Testis (tissue), 2 donors: ENCODE measurements at regions not wholly inside any gene's neighbourhood (a gene's known extent, or its start where the extent isn't known, plus 50 kb on each side); places are given as distances from the start of the nearest gene placed in this dataset.

Source experiments
- DNase-seq: peaks from one replicate; pipeline ENCODE4 v3.0.0-alpha.2; 2019
- H3K27ac ChIP-seq, 2 donors: fragments of 200-600 bp; sonication (generic); one replicate each; pipeline ENCODE4 v1.5.1; 2019
- H3K27me3 ChIP-seq: fragments of 200-600 bp; sonication (generic); one replicate; pipeline ENCODE4 v1.5.1; 2019
- H3K36me3 ChIP-seq: fragments of 200-600 bp; sonication (generic); one replicate; pipeline ENCODE4 v1.5.1; 2017; ENCODE audit warnings: low read depth; ENCODE audit errors: missing control alignments
- H3K4me1 ChIP-seq: fragments of 200-600 bp; sonication (generic); one replicate; pipeline ENCODE4 v1.5.1; 2019
- H3K4me3 ChIP-seq, 2 donors: fragments of 200-600 bp; sonication (generic); one replicate each; pipeline ENCODE4 v1.5.1; 2017 to 2019
- H3K9me3 ChIP-seq: fragments of 200-600 bp; sonication (generic); one replicate; pipeline ENCODE4 v1.5.1; 2017
- CTCF ChIP-seq, 3 experiments: fragments of 450-650 bp in 2 of 3; fragments of 200-600 bp in 1 of 3; sonication (generic) in 1 of 3; IDR thresholded peaks; one replicate each; pipeline ENCODE4 v1.5.1; 2016 to 2019; ENCODE audit warnings: antibody characterized with exemption in 3 of 3, mild to moderate bottlenecking in 2 of 3, moderate library complexity in 1 of 3
- POLR2A ChIP-seq: fragments of 450-650 bp; IDR thresholded peaks from one replicate; pipeline ENCODE4 v1.6.1; 2017; ENCODE audit warnings: antibody characterized with exemption, mild to moderate bottlenecking, moderate library complexity
- WGBS, 2 donors: methylation state at CpG; one replicate each; pipeline ENCODE4 v1.1.5; 2018; 5-methylcytosine and 5-hydroxymethylcytosine counted together
- intact Hi-C: fragments of 100-400 bp; cut with DNase I; formaldehyde crosslinking; loops from one replicate; pipeline ENCODE4 v1.15.1; 2023; ENCODE audit warnings: low total_unique reads

DNA sequence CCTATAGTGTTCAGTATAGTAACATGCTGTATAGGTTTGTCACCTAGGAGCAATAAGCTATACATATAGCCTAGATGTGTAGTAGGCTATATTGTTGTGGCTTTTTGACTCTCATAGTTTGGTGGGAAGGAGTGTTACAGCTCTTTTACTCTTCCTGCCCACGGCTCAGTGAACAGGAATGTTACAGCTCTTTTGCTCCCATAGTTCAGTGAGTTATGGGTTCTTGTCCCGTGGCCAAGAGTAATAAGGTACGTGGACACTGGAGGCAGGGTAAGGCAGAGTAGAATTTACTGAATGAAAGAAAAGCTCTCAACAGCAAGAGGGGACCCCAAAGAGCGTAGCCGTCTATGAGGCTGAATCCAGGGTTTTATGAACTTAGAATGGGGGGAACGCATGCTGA lies 734.3 kb downstream of the ADGRL2 start:
- DNase-seq, result no peak
- Histone ChIP-seq H3K9me3 (no peaks in the 10 kb centered on the region), H3K4me3 (no peak overlapping the region), H3K36me3 (no peaks in the 10 kb centered on the region), H3K27me3 (no peaks in the 10 kb centered on the region), H3K4me1 (no peaks in the 10 kb centered on the region), H3K27ac (no peak overlapping the region)
- 78 to 88% methylated on average over 6 of the region's 6 CpGs for WGBS, 2 donors
- TF ChIP-seq CTCF (IDR thresholded peaks at IDR 0.05) (no peak), POLR2A (no peak)
- intact Hi-C loops, result no loop called here

- H3K27ac ChIP-seq, result no peak overlapping the region
- intact Hi-C loops, result no loop called here
- H3K36me3 ChIP-seq, result no peaks in the 10 kb centered on the region
- no peak for DNase-seq
- no peaks in the 10 kb centered on the region for H3K27me3 ChIP-seq
- TF ChIP-seq POLR2A (no peak), CTCF (IDR thresholded peaks at IDR 0.05) (no peak)
- no peaks in the 10 kb centered on the region for H3K9me3 ChIP-seq
- no peak overlapping the region for H3K4me3 ChIP-seq
- H3K4me1 ChIP-seq, result no peaks in the 10 kb centered on the region
These were observed 724.6 kb downstream of the ADGRL2 start for GRCh38 chr1:82525378-82525777.

GRCh38 chr1:82520611-82521010 lies 719.9 kb downstream of the ADGRL2 start:
- no peaks in the 10 kb centered on the region for H3K36me3 ChIP-seq
- H3K27ac ChIP-seq, result no peak overlapping the region
- 52 to 89% methylated on average over 1 of the region's 1 CpG for WGBS, 2 donors

GRCh38 chr1:82517586-82517985 lies 716.9 kb downstream of the ADGRL2 start:
- Histone ChIP-seq H3K27me3 (no peaks in the 10 kb centered on the region), H3K4me3 (no peak overlapping the region), H3K36me3 (no peaks in the 10 kb centered on the region), H3K4me1 (no peaks in the 10 kb centered on the region), H3K27ac (no peak overlapping the region), H3K9me3 (no peaks in the 10 kb centered on the region)
- 22 to 27% methylated on average over 8 of the region's 8 CpGs for WGBS, 2 donors
- no peak for TF ChIP-seq CTCF (IDR thresholded peaks at IDR 0.05)
- no peak for TF ChIP-seq POLR2A
- intact Hi-C loops, result no loop called here
- DNase-seq, result peak; percentile 77

More at GRCh38 chr1:82520611-82521010, 719.9 kb downstream of the ADGRL2 start:
- intact Hi-C loops, result no loop called here
- H3K27me3 ChIP-seq, result no peaks in the 10 kb centered on the region
- H3K4me3 ChIP-seq, result no peak overlapping the region
- H3K4me1 ChIP-seq, result no peaks in the 10 kb centered on the region
- no peaks in the 10 kb centered on the region for H3K9me3 ChIP-seq
- TF ChIP-seq CTCF (IDR thresholded peaks at IDR 0.05), result no peak
- no peak for TF ChIP-seq POLR2A
- no peak for DNase-seq

DNA sequence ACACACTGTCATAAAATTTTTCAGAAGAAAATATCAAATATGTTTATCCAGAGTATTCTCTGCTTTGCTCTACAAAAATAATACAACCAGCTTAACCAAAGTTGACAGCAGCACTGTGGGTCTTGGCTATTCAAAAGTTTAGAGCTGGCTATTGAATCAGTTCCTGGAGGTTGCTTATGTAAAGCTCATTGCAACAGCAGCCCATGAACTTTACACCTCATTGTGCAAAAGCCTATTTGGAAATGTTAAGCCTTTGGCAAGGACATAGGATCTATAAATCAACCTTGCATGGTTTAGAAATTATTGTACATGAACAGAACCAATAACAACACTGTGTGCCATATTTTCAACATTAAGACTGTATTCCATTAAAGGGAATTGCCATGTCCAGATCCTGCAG lies 714.9 kb downstream of the ADGRL2 start:
- DNase-seq, result no peak
- Histone ChIP-seq H3K27ac (no peak overlapping the region), H3K4me1 (no peaks in the 10 kb centered on the region), H3K27me3 (no peaks in the 10 kb centered on the region), H3K9me3 (no peaks in the 10 kb centered on the region), H3K4me3 (no peak overlapping the region), H3K36me3 (no peaks in the 10 kb centered on the region)
- intact Hi-C loops, result no loop called here
- TF ChIP-seq CTCF (IDR thresholded peaks at IDR 0.05) (no peak), POLR2A (no peak)
